AG08395 (cell line): ENCODE measurements at regions not wholly inside any gene's neighbourhood (a gene's known extent, or its start where the extent isn't known, plus 50 kb on each side); places are given as distances from the start of the nearest gene placed in this dataset.
"Not testable (repeated sequence)": the region's sequence is repeated elsewhere in the genome, so short reads cannot be mapped to it uniquely, and the experiment has no call there.

Source experiments
- DNase-seq: peaks from one replicate; pipeline ENCODE4 v3.0.0; 2012; ENCODE audit warnings: mixed read lengths, low spot score

DNA sequence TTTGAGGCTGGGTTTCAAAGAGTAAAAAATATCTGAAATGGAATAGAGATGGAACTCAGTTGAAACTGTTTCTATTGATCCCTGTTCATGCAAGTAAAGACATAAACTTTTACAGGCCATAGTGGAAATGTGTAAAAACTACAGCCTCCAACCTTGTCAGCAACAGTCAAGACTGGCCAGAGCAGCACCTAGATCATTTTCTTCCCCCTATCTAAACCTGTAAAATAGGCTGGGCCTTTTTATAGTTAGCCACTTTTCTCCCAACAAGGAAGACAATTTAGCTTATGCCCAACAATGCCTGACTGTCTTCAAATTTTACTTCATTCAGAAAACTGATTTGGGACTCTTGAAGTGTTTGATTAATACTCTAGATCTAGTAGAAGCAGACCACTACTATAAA is 91.5 kb upstream of the CMC1 start:
- no peak for DNase-seq

- DNase-seq: peak; percentile 8
Observed at GRCh38 chr3:28150465-28151206, 90.8 kb upstream of the CMC1 start.

DNA sequence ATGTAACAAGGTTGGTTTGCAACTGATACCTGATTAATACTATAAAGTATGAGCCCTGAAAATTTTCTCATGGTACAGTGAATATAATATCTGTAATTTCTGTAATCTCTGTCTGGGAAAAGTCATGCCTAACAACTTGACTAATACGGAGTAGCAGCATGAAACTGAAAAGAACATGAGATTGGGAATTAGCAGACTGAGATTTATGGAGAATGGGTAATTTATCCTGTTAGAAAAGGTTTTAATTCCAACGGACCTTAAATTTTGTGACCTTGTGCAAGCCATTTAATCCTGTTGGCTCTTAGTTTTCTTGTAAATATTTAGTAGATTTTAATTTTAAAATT is 90.2 kb upstream of the CMC1 start:
- no peak for DNase-seq

- DNase-seq: no peak
Observed at GRCh38 chr3:28151608-28152228, 89.7 kb upstream of the CMC1 start.

DNA sequence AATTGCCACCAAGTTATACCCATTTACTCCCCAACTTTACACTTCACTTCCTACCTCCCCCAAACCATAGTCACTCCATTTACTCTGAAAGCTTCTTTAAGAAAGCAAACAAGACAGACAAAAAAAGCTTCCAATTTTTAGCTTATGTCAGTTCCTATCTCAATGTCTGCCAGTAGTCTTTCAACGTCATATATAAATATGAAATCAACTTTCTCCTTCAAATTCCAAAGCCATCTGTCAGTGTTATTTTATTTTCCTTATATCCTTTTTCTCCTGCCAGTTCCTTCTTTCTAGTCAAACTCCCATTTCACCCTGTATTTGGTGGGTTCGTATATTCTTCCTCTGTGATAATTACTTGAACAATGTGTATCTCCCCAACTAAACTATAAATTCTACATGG is 85.8 kb upstream of the CMC1 start:
- DNase-seq: no peak

GRCh38 chr3:28156599-28156998 is 84.8 kb upstream of the CMC1 start:
- DNase-seq: not testable (repeated sequence)

DNA sequence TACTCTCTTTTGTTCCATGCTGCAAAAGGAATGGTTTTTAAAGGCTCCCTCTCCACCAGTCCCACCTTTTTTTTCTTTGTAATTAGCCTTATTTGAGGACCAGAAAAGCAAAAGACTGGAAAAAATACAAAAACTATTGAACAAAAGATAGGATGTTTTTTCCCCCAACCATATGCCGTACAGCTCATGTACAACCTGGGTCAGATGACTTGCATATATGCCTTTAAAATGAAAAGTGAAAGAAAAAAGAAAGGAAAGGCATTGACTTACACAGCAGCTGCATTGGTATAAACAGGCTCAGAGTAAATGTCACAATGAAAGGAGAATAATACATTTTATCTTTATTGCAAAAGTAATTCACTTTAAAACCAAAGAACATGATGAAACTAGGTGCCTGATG is 69.5 kb upstream of the CMC1 start:
- DNase-seq: no peak

DNA sequence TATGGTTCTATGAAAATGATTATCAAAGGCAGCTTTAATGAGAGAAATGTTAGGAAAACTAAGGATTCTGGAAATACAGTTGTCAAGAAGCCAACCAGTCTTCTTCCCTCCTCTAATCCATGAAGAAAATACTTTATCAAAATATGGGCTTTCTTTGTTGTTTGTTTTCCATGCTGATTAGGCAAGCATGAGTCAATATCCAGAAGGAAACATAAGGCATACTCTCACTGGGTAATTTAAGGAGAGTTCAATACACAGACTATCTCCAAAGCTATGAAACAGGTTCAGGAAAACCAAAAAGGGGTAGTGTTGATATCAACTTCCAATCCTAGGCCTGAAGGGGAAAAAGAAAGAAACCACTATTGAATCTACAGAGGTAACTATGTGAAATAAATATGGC is 68.7 kb upstream of the CMC1 start:
- no peak for DNase-seq

- DNase-seq: no peak
Observed at GRCh38 chr3:28173836-28174235, 67.6 kb upstream of the CMC1 start.

- no peak for DNase-seq
Observed at GRCh38 chr3:28186748-28187147, 54.7 kb upstream of the CMC1 start.

GRCh38 chr3:28188686-28189085 is 52.7 kb upstream of the CMC1 start:
- no peak for DNase-seq

DNA sequence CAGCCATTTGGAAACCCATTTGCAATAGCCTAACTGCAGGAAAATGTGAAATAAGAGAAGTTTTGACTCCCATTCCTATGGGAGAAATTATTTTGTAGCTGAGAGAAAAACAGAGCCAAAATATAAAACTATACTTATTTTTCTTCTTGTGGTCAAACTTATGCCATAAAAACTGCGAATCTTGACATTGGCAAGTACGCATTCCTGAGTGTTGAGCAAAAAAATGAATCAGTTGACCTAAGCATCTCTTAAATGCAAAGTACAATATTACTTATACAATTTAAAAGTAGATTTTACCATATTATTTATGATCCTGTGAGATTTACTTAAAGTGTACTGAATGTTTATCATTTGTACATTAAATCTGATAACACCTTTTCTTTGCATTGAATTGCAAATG is 50.1 kb upstream of the CMC1 start:
- DNase-seq: no peak
